ENCODE measurements at regions not wholly inside any gene's neighbourhood (a gene's known extent, or its start where the extent isn't known, plus 50 kb on each side); places are given as distances from the start of the nearest gene placed in this dataset.

DNA sequence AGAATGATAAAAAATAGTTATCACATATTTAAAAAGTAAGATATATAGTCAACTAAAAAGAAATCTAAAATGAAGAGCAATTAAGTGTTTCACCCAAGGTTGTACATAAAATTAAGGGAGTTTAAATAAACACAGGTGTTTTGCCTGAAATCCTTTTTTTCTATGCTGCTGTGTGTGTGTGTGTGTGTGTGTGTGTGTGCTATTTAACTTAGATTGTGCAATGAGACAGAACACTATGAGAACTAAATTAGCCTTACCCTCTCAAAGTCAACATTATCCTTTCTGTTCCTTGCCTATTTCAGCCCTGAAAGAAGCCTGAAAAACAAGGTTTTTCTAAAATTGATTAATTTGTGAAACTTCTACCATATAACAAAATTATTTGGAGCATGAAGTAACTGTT, 516.2 kb downstream of the ELAVL2 start:
- Mint-ChIP-seq H3K27ac (no peak overlapping the region), H3K4me3 (no peak overlapping the region), H3K9me3 (peaks cover 23% of the 10 kb centered on the region), H3K4me1 (ENCODE audit: low read depth) (no peaks in the 10 kb centered on the region), H3K36me3 (ENCODE audit: low read depth) (no peaks in the 10 kb centered on the region), H3K27me3 (ENCODE audit: insufficient read depth) (no peaks in the 10 kb centered on the region)
- no peak for DNase-seq
- TF ChIP-seq, protein P1, sequence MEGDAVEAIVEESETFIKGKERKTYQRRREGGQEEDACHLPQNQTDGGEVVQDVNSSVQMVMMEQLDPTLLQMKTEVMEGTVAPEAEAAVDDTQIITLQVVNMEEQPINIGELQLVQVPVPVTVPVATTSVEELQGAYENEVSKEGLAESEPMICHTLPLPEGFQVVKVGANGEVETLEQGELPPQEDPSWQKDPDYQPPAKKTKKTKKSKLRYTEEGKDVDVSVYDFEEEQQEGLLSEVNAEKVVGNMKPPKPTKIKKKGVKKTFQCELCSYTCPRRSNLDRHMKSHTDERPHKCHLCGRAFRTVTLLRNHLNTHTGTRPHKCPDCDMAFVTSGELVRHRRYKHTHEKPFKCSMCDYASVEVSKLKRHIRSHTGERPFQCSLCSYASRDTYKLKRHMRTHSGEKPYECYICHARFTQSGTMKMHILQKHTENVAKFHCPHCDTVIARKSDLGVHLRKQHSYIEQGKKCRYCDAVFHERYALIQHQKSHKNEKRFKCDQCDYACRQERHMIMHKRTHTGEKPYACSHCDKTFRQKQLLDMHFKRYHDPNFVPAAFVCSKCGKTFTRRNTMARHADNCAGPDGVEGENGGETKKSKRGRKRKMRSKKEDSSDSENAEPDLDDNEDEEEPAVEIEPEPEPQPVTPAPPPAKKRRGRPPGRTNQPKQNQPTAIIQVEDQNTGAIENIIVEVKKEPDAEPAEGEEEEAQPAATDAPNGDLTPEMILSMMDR (IDR thresholded peaks at IDR 0.05): no peak

- no peaks in the 10 kb centered on the region for H3K27me3 Mint-ChIP-seq (ENCODE audit: insufficient read depth)
- TF ChIP-seq, protein P1 (IDR thresholded peaks at IDR 0.05): no peak
- H3K4me3 Mint-ChIP-seq: no peak overlapping the region
- no peaks in the 10 kb centered on the region for H3K36me3 Mint-ChIP-seq (ENCODE audit: low read depth)
- H3K9me3 Mint-ChIP-seq: peaks cover 17% of the 10 kb centered on the region
- no peak for DNase-seq
- no peak overlapping the region for H3K27ac Mint-ChIP-seq
- H3K4me1 Mint-ChIP-seq (ENCODE audit: low read depth): no peaks in the 10 kb centered on the region
These were observed 511.8 kb downstream of the ELAVL2 start for GRCh38 chr9:23314247-23314646.

GRCh38 chr9:23319092-23319491, 506.9 kb downstream of the ELAVL2 start:
- no peak overlapping the region for H3K4me3 Mint-ChIP-seq
- H3K4me1 Mint-ChIP-seq (ENCODE audit: low read depth): no peaks in the 10 kb centered on the region
- TF ChIP-seq, protein P1 (IDR thresholded peaks at IDR 0.05): no peak
- no peak for DNase-seq
- H3K27ac Mint-ChIP-seq: no peak overlapping the region
- peaks cover 14% of the 10 kb centered on the region; the same call in 1 of the 2 replicates for H3K9me3 Mint-ChIP-seq
- H3K27me3 Mint-ChIP-seq (ENCODE audit: insufficient read depth): no peaks in the 10 kb centered on the region
- H3K36me3 Mint-ChIP-seq (ENCODE audit: low read depth): no peaks in the 10 kb centered on the region

GRCh38 chr9:23321049-23321448, 505.0 kb downstream of the ELAVL2 start:
- Mint-ChIP-seq H3K36me3 (ENCODE audit: low read depth) (no peaks in the 10 kb centered on the region), H3K9me3 (peaks cover 20% of the 10 kb centered on the region), H3K27me3 (ENCODE audit: insufficient read depth) (no peaks in the 10 kb centered on the region), H3K27ac (no peak overlapping the region), H3K4me1 (ENCODE audit: low read depth) (no peaks in the 10 kb centered on the region), H3K4me3 (no peak overlapping the region)
- TF ChIP-seq, protein P1 (IDR thresholded peaks at IDR 0.05): no peak
- DNase-seq: no peak

DNA sequence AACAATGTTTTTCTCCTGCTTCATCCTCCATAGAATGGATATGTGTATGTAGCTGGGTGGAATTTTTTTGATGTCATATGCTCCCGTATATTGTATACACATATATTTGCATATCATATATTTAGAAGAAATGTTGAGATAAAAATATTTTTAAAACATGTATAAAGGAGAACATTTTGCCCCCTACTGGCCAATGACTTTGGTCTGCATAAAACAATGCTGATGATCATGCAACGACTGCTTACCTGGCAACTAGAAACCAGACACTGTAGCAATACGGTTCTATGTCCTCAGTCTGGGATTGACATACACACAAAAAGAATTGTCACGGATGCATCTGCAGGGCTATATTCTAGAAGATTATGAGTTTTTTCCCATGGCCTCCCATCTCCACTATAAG, 503.6 kb downstream of the ELAVL2 start:
- no peak for DNase-seq
- no peaks in the 10 kb centered on the region for H3K36me3 Mint-ChIP-seq (ENCODE audit: low read depth)

More for the DNA sequence above, 503.6 kb downstream of the ELAVL2 start:
- Mint-ChIP-seq H3K9me3 (peaks cover 20% of the 10 kb centered on the region), H3K27ac (no peak overlapping the region), H3K4me1 (ENCODE audit: low read depth) (no peaks in the 10 kb centered on the region), H3K4me3 (no peak overlapping the region), H3K27me3 (ENCODE audit: insufficient read depth) (no peaks in the 10 kb centered on the region)
- TF ChIP-seq, protein P1 (IDR thresholded peaks at IDR 0.05): peak; percentile 71
